Duodenal mucosa (tissue), 2 donors: ENCODE measurements at regions not wholly inside any gene's neighbourhood (a gene's known extent, or its start where the extent isn't known, plus 50 kb on each side); places are given as distances from the start of the nearest gene placed in this dataset.

Experiments
- H3K27ac ChIP-seq: one replicate; pipeline ENCODE4 v1.7.0; 2013; ENCODE audit warnings: low read depth, low read length
- H3K27me3 ChIP-seq, 2 donors: one replicate each; pipeline ENCODE4 v1.7.0; 2013; ENCODE audit warnings: low read length in 2 of 2, control low read depth in 1 of 2; ENCODE audit not compliant: insufficient read depth in 2 of 2, control insufficient read depth in 1 of 2
- H3K36me3 ChIP-seq, 2 donors: one replicate each; pipeline ENCODE4 v1.7.0; 2013; ENCODE audit warnings: low read length in 2 of 2, control low read depth in 1 of 2; ENCODE audit not compliant: insufficient read depth in 2 of 2, control insufficient read depth in 1 of 2
- H3K4me1 ChIP-seq, 2 donors: one replicate each; pipeline ENCODE4 v1.7.0; 2013; ENCODE audit warnings: low read length in 2 of 2, control low read depth in 1 of 2; ENCODE audit not compliant: insufficient read depth in 2 of 2, control insufficient read depth in 1 of 2
- H3K4me3 ChIP-seq, 2 donors: one replicate each; pipeline ENCODE4 v1.7.0; 2013; ENCODE audit warnings: low read length in 2 of 2, low read depth in 1 of 2
- H3K9ac ChIP-seq, 2 donors: one replicate each; pipeline ENCODE4 v1.7.0; 2013; ENCODE audit warnings: low read length in 2 of 2, low read depth in 1 of 2
- H3K9me3 ChIP-seq, 2 donors: one replicate each; pipeline ENCODE4 v1.7.0; 2013; ENCODE audit warnings: low read length in 2 of 2, control low read depth in 1 of 2; ENCODE audit not compliant: control insufficient read depth in 1 of 2

- no peak overlapping the region for H3K27ac ChIP-seq
- no peak overlapping the region for H3K9ac ChIP-seq
- no peaks in the 10 kb centered on the region for H3K36me3 ChIP-seq
- no peak overlapping the region for H3K4me3 ChIP-seq
- peaks cover 0 to 13% of the 10 kb centered on the region in 2 donors for H3K4me1 ChIP-seq
- no peaks in the 10 kb centered on the region for H3K9me3 ChIP-seq
- H3K27me3 ChIP-seq = no peaks in the 10 kb centered on the region
Observed at GRCh38 chr3:74304424-74304823, 310.0 kb downstream of the CNTN3 start.

GRCh38 chr3:74303711-74304110 lies 310.7 kb downstream of the CNTN3 start:
- no peak overlapping the region for H3K4me3 ChIP-seq
- H3K27ac ChIP-seq = no peak overlapping the region
- H3K9me3 ChIP-seq = no peaks in the 10 kb centered on the region
- H3K4me1 ChIP-seq = peaks cover 0 to 13% of the 10 kb centered on the region in 2 donors
- H3K9ac ChIP-seq = no peak overlapping the region
- H3K36me3 ChIP-seq = no peaks in the 10 kb centered on the region
- H3K27me3 ChIP-seq = no peaks in the 10 kb centered on the region

GRCh38 chr3:74302969-74303368 lies 311.5 kb downstream of the CNTN3 start:
- Histone ChIP-seq H3K27ac (no peak overlapping the region), H3K27me3 (no peaks in the 10 kb centered on the region), H3K9ac (no peak overlapping the region), H3K36me3 (no peaks in the 10 kb centered on the region), H3K4me1 (peaks cover 0 to 13% of the 10 kb centered on the region in 2 donors), H3K4me3 (no peak overlapping the region), H3K9me3 (no peaks in the 10 kb centered on the region)

- Histone ChIP-seq H3K4me3 (no peak overlapping the region), H3K9ac (no peak overlapping the region), H3K9me3 (no peaks in the 10 kb centered on the region), H3K27me3 (no peaks in the 10 kb centered on the region), H3K36me3 (no peaks in the 10 kb centered on the region), H3K4me1 (peaks cover 0 to 13% of the 10 kb centered on the region in 2 donors), H3K27ac (no peak overlapping the region)
Observed at GRCh38 chr3:74302281-74302680, 312.2 kb downstream of the CNTN3 start.

GRCh38 chr3:74301056-74301455 lies 313.4 kb downstream of the CNTN3 start:
- H3K4me3 ChIP-seq = no peak overlapping the region
- H3K9ac ChIP-seq = no peak overlapping the region
- no peak overlapping the region for H3K27ac ChIP-seq
- no peaks in the 10 kb centered on the region for H3K36me3 ChIP-seq
- no peaks in the 10 kb centered on the region for H3K27me3 ChIP-seq
- peaks cover 0 to 13% of the 10 kb centered on the region in 2 donors for H3K4me1 ChIP-seq
- H3K9me3 ChIP-seq = no peaks in the 10 kb centered on the region

- Histone ChIP-seq H3K36me3 (no peaks in the 10 kb centered on the region), H3K9me3 (no peaks in the 10 kb centered on the region), H3K4me3 (no peak overlapping the region), H3K27me3 (no peaks in the 10 kb centered on the region), H3K4me1 (no peaks in the 10 kb centered on the region), H3K27ac (no peak overlapping the region), H3K9ac (no peak overlapping the region)
Observed at GRCh38 chr3:74295479-74295878, 319.0 kb downstream of the CNTN3 start.

- Histone ChIP-seq H3K27ac (no peak overlapping the region), H3K36me3 (no peaks in the 10 kb centered on the region), H3K9me3 (no peaks in the 10 kb centered on the region), H3K9ac (no peak overlapping the region), H3K4me3 (no peak overlapping the region), H3K4me1 (no peaks in the 10 kb centered on the region), H3K27me3 (no peaks in the 10 kb centered on the region)
Observed at GRCh38 chr3:74288761-74289160, 325.7 kb downstream of the CNTN3 start.

GRCh38 chr3:74287557-74287956 lies 326.9 kb downstream of the CNTN3 start:
- no peak overlapping the region for H3K4me3 ChIP-seq
- no peaks in the 10 kb centered on the region for H3K4me1 ChIP-seq
- H3K36me3 ChIP-seq = no peaks in the 10 kb centered on the region
- no peak overlapping the region for H3K27ac ChIP-seq
- no peak overlapping the region for H3K9ac ChIP-seq
- H3K9me3 ChIP-seq = no peaks in the 10 kb centered on the region
- no peaks in the 10 kb centered on the region for H3K27me3 ChIP-seq

GRCh38 chr3:74282202-74282601 lies 332.3 kb downstream of the CNTN3 start:
- Histone ChIP-seq H3K27ac (no peak overlapping the region), H3K4me3 (no peak overlapping the region), H3K4me1 (no peaks in the 10 kb centered on the region), H3K9ac (no peak overlapping the region), H3K27me3 (no peaks in the 10 kb centered on the region), H3K36me3 (no peaks in the 10 kb centered on the region), H3K9me3 (peaks cover 0 to 3% of the 10 kb centered on the region in 2 donors)

GRCh38 chr3:74281705-74282104 lies 332.8 kb downstream of the CNTN3 start:
- H3K9ac ChIP-seq = no peak overlapping the region
- no peak overlapping the region for H3K4me3 ChIP-seq
- peaks cover 0 to 3% of the 10 kb centered on the region in 2 donors for H3K9me3 ChIP-seq
- H3K4me1 ChIP-seq = no peaks in the 10 kb centered on the region
- H3K27ac ChIP-seq = no peak overlapping the region
- no peaks in the 10 kb centered on the region for H3K36me3 ChIP-seq
- no peaks in the 10 kb centered on the region for H3K27me3 ChIP-seq
